Endometrium (tissue), 2 donors: ENCODE measurements at regions not wholly inside any gene's neighbourhood (a gene's known extent, or its start where the extent isn't known, plus 50 kb on each side); places are given as distances from the start of the nearest gene placed in this dataset.

Experiments
- FAIRE-seq: peaks from 2 replicates; lab custom pipeline; 2012; peaks lifted over from hg19 to GRCh38; lab: Jason Lieb, UNC
- donor health status: control.
- donor health status: control.

DNA sequence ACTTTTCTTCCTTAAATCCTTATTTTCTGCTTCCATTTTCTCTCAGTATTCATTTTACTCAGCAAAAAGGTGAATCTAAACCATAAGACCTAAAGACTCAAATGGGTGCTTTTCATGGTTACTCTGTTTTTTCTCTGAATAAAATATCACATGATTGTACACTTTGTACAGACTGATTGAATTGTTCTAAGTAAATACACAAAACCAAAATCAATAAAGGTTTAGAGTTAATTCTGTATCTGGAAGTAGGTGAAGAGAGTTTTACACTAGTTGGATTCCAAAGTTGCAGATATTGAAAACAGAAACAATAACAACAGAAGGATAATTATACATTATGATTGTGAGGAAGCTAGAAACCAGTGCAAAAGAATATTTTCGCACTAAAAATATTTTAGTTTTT is 546.2 kb downstream of the TUSC7 start:
- FAIRE-seq: no peak

DNA sequence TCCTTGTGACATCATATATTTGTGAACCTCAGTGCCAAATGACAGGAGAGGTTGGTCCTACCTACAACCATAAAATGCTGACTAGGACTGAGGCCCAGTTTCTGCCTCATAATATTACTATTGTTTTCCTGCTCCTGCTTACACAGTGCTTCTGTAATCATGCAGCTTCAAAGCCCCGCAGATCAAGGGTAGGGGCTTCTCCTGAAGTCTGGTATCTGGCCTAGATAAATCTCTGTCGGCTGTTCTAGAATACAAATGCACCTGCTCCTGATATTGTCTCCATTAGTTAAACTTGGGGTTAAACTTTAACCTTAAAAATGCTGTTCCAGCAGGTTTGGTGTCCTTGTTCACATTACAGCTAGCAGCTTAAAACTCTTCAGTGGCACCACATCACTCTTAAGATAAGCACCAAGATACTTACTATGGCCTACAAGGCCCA is 552.4 kb downstream of the TUSC7 start:
- FAIRE-seq: no peak

DNA sequence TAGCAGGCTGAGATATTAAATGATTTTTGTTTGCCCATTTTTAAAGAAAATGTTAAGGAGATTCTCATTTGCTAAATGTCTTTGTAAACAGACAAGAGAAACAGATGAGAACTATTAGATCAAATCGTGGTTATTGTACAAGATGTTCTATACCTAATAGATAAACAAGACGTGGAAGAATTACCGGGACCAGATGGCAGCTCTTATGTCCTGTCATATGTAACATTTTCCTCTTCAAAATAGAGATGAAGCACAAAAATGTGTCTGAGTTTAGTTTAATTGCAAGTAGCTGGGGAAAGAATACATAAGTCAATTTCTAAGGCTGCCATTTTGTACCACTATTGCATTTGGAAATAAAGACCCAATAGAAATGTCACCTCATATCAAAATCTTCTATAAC is 553.7 kb downstream of the TUSC7 start:
- FAIRE-seq: no peak

DNA sequence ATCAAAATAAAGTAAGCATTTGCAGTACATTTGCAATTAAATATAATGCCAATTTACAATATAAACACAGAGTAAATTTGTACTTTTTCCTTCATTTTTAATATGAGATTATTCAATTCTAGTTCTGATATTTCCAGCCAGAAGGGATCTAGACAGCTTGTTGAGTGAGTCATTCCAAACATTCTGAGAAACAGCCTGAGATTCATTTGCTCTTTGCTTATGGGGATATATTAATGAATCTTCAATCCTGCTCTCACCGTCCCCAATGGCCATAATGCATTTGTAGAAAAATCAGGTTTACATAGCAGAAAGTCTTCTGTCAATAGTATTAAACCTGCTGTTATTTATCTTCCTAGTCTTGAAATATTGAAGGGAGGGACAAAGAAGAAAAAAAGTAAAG is 554.2 kb downstream of the TUSC7 start:
- FAIRE-seq: no peak

DNA sequence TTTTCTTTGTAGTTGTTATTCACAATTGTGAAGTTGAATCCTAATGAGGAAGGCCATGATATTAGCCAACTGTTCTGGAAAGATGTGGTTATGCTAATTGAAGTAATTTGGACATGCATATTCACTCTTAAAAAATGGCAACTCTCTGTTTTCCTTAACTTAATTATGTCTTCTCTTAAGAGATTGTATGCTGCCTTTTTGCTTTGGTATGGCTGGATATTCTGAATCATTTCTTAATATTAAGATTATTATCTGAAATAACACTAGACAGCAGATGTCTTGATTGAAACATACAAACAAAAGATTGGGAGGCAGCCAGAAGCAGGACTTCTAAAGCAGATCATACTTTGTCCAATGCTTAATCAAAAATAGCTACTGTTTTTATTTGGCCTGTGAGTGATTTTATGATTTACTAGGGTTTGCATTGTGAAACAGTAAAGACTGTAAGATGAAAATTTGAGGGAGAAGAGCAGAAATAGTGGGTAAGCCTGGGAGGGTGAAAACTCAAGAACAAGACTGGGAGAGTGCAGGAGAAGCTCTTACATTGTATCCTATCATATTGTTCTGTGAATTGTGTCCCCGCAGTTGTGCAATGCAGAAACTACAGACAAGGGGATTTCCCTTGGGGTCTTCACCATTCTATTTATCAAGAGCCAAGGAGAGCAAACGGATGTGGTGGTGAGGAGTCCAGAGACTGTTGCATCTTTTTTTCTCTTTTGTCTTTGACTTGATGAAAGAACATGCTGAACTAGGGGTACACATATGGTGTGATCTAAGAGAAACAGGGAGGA is 554.8 kb downstream of the TUSC7 start:
- FAIRE-seq: no peak

DNA sequence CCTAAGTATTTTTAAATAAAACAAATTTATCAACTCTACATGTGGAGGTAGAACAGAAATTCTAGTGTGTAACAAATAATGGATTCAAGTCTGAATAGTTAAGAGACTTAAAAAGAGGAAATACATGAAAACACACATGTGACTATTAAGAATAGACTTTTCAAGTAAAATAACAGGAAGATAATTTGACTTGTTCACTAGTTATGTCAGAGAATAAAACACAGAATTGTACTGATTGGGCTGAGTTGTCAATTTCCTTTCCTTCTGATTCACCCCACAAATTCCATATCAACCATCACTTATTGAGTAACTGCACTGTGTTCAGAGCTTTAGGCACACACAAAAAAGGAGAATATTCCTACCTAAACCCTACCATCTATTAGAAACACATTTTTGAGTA is 557.2 kb downstream of the TUSC7 start:
- FAIRE-seq: no peak

DNA sequence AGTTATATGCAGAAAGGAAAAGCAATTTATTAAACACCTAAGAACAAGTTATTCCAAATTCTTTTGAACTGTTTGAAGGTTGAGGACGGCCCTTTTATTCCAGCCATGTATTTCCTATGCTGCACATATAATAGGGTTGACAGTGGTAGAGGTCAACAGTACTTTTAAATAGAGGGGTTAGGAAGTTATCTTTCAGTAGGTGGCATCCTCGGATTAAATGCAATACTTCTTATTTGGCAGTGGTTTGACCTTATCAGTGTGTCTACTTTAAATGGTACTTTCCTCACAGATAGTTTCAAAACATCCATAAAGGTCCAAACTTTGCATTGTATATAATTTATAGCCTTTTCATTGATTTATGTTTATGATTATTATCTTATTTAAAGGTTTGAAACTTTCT is 558.7 kb downstream of the TUSC7 start:
- no peak for FAIRE-seq

DNA sequence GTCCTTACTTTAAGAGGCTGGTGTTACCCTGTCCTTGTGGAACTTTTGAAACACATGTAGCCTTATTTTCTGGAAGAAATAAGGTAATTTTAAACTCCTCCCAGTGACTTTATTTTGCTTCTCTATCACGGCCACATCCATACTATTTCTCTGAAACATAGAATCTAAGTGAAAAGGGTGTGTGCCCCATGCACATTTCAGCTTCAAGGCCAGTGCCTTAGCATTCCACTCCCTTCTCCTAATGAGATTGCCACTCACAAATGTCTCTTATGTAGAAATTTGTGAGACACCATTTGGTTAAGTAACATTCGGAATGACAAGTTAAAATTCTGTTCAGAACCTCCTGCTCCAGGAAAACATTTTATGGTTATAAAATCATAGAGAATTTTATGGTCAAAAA is 562.7 kb downstream of the TUSC7 start:
- FAIRE-seq: no peak

DNA sequence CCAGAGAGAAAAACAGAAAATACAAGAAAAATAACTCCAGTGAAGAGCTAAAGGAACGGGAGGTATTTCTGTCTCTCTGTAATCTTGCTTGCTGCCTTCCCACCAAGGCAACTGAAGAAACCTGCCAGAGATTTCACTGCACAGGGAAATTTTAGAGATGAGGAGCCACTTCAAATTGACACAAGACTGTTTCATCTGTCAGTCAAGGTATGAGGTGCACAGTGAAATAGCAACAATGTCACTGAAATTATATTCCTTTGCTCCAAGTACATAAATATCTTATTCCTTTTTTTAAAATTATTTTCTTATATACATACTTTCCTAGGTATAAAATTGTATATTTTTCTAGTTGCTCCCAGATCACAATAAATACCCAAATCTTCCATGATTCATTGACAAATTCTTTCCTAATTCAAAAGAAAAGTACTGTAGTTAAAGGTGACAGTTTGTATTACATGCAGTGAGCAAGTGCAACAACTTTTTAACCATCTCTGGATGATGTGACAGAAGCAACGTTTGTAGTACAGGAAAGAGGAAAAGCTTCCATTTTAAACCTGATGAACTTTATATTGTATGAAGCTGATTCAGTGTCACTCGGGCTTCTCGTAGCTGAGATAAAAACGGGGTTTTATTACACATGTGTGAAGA is 563.4 kb downstream of the TUSC7 start:
- no peak for FAIRE-seq

DNA sequence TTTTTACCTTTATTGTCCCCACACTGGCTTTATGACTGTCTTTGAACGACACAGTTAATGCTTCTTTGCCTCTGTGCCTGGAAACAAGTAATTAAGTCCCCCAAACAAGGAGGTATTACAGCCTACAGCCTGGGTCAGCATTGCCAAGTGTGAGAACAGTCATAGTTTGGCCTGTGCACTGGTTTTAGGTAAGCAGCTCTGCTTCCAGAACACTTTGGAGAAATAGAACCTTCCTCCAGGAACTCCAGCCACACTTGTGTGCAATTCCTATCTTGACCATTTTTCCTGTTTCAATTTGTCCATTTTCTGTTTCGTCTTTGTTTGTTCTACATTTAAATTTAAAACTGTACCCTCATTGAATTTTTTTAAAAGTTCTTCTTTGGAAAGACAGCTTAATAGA is 568.2 kb downstream of the TUSC7 start:
- FAIRE-seq: no peak

DNA sequence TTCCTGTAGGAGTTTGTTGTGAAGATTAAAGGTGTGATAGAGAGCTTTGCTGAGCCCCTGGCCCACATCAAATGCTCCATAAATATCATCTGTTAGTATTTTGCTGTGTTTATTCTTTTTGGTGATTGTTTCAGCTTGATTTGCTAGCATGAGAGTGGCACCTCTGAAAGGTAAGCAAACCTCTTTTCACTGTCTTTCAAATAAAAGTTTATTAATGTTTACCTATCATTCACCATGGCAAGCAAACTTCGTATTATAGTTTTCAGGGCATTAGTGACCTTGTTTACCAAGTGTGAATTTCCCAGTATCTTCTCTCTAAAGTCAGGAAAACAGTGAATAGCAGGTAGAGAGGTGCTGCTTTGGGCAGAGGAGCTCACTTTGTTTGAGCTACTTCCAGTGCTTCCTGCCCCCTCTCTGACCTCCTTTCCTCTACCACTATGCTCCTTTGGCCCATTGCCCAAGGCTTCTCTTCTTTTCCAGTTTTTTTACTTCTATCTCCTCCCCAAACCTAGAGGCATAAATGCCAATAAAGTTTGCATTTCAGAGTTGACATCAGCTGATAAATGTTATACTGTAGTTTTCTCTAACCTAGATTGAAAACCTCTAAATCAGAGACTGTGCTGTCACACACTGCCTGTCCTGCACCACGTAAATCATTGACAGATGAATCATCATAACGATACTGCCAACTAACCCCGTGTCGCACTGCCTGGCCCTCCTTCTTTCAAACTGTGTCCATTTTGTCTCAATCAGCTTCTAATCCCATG is 569.0 kb downstream of the TUSC7 start:
- FAIRE-seq: no peak

DNA sequence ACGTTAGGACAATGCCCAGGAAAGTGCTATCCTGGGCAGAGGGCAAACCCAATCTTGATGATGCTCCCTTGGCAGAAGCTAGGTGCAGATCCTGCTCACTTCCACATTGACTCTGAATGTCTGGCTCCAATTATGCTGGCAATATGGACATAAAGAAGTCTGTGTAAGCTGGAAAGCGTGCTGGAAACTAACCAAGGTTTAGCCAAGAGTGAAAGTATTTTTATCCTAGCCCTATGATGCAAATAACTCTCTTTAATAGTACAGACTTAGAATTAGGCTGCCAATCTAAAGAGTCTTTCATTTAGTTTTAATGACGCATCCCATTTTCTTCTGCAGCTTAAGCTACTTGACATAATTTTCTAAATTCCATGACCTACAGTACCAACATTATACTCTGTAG is 571.8 kb downstream of the TUSC7 start:
- no peak for FAIRE-seq

DNA sequence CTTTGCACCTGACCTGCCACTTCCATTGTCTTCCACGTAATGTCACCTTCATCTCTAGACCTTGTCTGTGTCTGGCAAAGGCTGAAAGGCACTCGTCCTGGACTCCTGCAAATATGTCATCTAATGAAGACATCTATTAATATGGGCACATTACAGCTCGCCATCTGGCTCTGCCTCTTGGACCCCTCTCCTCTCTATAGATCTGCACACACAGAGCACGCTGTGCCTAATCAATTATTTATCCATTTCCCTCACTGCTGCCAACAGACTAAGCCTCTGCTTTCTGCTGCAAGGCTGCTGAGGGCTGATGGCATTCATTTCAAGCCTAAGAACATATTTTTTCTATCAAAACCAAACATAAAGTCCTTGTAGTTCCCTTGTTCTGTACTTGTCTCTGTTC is 573.0 kb downstream of the TUSC7 start:
- FAIRE-seq: no peak

DNA sequence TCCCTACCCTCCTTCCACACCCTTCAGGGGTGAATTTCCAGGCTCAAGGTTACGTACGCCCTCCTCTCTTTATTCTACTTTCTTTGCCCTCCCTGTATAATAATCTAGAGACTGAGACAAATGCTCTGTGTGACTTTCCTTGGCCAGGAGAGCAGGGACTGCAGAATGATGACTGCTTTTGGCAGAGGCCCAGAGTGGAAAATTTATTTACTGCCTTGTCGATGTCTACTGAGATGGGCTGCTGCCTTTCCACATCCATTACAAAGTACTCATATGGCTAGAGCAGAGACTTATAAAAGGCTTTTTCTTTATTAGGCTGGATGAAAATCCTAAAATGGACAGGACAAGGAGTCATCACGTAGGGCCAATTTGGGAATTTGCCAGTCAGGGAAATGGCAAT is 576.2 kb downstream of the TUSC7 start:
- no peak for FAIRE-seq

DNA sequence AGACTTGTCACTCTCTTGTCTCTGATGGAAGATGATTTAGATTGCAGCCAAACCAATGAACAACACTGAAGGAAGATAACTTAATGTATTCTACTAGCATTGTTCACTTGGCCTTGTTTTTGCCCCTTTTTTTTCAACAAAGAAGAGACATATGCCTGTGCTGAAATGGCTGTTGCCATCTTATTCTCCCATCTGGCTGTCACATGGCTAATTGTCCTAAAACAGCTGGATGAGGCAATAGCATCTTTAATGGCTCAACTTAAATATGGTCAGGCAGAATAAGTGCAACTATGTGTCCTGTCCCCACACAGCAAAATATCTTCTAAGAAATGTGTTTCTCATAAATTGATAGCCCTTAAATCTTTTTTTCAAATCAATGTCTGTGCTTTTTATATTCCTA is 576.9 kb downstream of the TUSC7 start:
- FAIRE-seq: no peak

DNA sequence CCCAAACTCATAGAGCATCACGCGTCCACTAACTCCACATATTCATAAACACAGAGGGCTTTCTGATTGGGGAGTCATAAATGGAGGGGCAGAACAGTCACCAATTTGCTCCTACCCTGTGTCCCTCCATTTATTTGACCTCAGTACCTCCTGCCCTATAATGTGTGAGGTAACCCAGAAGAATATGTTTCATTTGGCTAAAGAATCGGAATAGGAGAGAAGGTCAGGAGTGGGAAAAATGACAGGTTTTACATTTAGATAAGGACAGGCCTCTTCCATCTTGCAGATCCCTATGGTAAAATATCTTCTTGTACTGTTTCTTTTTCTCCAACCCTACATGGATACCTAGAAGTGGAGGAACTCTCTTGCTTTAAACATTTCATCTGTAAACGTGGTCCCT is 578.0 kb downstream of the TUSC7 start:
- FAIRE-seq: no peak

DNA sequence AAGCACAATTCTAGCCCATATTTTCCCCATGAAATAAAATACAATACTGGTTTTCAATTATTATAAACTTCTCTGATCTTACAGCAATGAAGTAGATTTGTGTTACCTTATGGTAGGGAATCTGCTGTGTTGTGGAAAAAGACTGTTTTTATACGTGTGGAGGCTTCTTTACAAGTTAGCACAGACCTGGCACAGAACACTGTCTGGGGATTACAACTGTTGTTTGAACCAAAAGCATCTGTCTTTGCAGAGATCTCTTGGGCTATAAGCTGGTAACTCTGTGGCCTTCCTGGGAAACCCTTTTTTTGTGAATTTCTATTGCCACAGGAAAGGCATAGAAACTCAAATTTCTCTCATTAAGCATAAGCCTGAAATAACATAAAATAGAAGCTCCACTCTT is 581.9 kb downstream of the TUSC7 start:
- no peak for FAIRE-seq

DNA sequence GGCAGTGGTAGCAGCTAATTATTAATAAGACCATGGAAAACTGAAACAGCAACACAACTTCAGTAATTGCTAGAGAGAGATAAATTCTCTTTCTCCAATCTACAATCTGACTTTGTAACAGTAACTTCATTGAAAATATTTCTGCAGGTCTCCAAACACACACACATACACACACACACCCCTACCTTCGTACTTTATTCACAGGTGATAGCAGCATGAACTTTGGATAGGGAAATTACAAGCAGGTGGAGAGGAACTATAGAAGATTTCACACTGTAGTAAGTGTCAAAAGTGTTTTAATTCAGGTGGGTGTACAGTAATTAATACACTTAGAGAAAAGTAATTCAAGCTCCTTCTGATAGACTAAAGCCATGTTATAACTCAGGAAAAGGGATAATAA is 587.5 kb downstream of the TUSC7 start:
- no peak for FAIRE-seq

DNA sequence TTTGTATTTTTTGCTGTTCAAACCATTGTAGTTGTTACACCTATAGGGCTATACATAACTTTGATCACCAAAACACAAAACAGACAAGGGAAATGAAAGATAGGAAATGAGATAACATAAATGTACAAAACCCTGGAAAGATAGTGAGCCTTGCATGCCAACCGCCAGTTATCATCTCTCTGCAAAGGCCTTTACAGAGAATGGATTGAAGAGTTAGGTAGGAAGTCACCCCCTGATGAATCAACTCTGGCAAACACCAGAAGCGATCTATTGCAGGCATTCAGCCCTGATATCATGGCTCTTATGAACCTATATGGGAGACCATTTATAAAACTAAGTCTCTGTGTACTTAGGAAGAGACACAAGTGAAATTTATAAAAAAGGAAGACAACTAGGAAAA is 588.0 kb downstream of the TUSC7 start:
- no peak for FAIRE-seq

DNA sequence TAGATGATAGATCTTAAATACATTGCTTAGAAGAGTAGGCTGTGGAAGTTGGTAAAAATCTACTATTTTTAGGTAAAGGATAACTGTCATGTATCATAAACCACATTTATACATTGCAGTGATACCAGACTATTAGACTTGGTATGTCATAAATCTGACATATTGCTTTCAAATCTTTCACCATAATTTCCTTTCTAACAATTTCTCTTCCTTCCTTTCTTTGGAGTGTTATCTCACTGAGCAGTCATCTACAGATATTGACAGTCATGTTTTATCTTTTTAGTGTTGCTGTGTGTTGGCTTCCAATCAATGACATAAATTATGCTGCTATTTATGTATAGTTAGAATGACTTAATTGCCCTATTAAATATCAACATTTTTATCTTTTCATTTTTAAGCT is 588.7 kb downstream of the TUSC7 start:
- no peak for FAIRE-seq

DNA sequence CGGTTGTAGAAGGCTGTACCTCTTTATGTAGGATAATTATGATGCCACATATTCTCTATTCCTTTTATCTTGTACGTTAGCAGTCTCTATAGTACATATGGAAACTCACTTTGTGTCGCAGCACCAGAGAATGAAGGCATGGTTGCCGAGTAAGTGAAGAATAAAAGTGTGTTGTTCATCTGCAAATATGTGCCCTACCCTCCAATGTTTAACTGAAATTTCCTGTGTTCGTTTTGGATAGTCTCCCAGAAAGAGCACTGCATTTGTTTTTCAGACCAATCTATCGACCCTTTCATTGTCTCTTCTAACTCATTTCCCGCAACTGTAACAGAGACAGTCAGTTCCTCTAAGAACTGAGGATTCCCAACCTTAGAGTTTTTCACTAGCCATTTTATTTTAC is 592.8 kb downstream of the TUSC7 start:
- FAIRE-seq: no peak

DNA sequence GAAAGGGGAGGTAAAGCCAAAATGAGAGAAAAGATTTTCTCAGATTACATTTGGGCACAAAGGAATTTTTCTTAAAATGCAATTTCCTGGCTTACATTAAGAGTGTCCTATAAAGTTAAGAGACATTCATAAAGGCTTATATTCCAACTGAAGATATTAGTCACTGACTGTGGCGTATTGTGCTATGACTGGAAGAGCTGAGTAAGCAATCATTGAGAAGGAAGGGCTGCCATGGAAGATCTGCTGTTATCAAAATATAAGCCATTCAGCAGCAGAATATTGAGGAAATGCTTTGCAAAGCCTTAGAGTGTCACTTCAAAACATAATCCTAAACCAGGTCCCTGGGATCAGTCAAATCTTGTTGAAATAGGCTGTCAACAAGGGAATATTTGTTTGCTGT is 593.9 kb downstream of the TUSC7 start:
- no peak for FAIRE-seq

DNA sequence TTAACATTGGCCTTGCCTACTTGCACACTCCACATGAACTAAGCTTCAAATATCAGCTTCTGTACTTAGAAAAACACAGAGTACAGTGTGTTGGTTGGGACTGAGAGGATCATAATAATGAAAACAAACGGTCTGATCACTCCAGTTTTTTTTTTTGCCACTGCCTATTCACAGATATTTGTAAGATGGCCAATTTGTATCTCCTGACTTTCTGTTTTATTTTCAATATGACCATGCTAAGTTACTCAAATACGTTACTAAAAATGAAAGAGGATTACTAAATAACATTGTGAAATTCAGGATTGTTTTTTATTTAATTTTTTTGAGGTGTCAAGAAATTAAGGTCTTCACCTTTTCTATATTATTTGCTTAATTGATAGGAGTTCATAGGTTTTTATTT is 595.1 kb downstream of the TUSC7 start:
- FAIRE-seq: no peak
